ENCODE measurements at regions not wholly inside any gene's neighbourhood (a gene's known extent, or its start where the extent isn't known, plus 50 kb on each side); places are given as distances from the start of the nearest gene placed in this dataset.

- H3K4me1 ChIP-seq (ENCODE audit: control insufficient read depth in 1 of 2, insufficient read depth in 2 of 2, low read length in 2 of 2), result no peaks in the 10 kb centered on the region
- TF ChIP-seq EGR1 (IDR thresholded peaks at IDR 0.05; ENCODE audit: low read depth) (no peak), RAD21 (IDR thresholded peaks at IDR 0.05; ENCODE audit: low read depth) (no peak), ELF1 (IDR thresholded peaks at IDR 0.05; ENCODE audit: borderline replicate concordance, low read depth) (no peak), SIN3A (IDR thresholded peaks at IDR 0.05; ENCODE audit: low read depth) (no peak), TCF7L2 (IDR thresholded peaks at IDR 0.05; ENCODE audit: borderline replicate concordance, extremely low read depth, insufficient read depth, insufficient read length) (no peak), ATF3 (IDR thresholded peaks at IDR 0.05) (no peak), EZH2 (IDR thresholded peaks at IDR 0.05) (no peak), FOSL1 (IDR thresholded peaks at IDR 0.05; ENCODE audit: low read depth) (no peak)
- no peak overlapping the region for H2AFZ ChIP-seq (ENCODE audit: low read depth, low read length, poor library complexity, severe bottlenecking)
- no peaks in the 10 kb centered on the region for H3K9me2 ChIP-seq (ENCODE audit: insufficient read depth)
- ChIA-PET CTCF (no interaction called here), RAD21 (ENCODE audit: low non-redundant PET in 1 of 2, low total read pairs in 2 of 2, uncharacterized antibody in 2 of 2, unreplicated experiment in 2 of 2) (no interaction called here), POLR2A (no interaction called here)
- ATAC-seq (no peak), DNase-seq (ENCODE audit: low read depth, low spot score) (no peak)
- no peaks in the 10 kb centered on the region; the same call in 1 of the 2 replicates for H4K20me1 ChIP-seq (ENCODE audit: insufficient read depth)
- H3K4me3 ChIP-seq (replicated peaks in 1 of 2; ENCODE audit: low read depth in 1 of 2, low read length in 2 of 2), result no peak overlapping the region
- no peak overlapping the region for H3K27ac ChIP-seq (ENCODE audit: low read depth, low read length)
- H3K9me3 ChIP-seq (ENCODE audit: control insufficient read depth in 1 of 2, insufficient read depth in 1 of 2, low read depth in 1 of 2, low read length in 2 of 2), result no peaks in the 10 kb centered on the region
- no peaks in the 10 kb centered on the region for H3K36me3 ChIP-seq (ENCODE audit: control insufficient read depth in 1 of 2, insufficient read depth in 2 of 2, low read length in 2 of 2)
- no peak overlapping the region for H3K9ac ChIP-seq (ENCODE audit: low read length)
- BruUV-seq (replicated peaks), result no TSS peak
- intact Hi-C loops (cut with micrococcal nuclease), result no loop called here
- no peaks in the 10 kb centered on the region for H3K79me2 ChIP-seq (ENCODE audit: insufficient read depth, low read length)
- H3K4me2 ChIP-seq (ENCODE audit: low read length), result no peak overlapping the region
- peaks cover 44% of the 10 kb centered on the region for H3K27me3 ChIP-seq (ENCODE audit: insufficient read depth, low read length)
These were observed 56.5 kb downstream of the IRX6 start for GRCh38 chr16:55380485-55380884.

GRCh38 chr16:55384288-55385247, 60.6 kb downstream of the IRX6 start:
- H3K9ac ChIP-seq (ENCODE audit: low read length), result no peak overlapping the region
- ATAC-seq (no peak), DNase-seq (ENCODE audit: low read depth, low spot score) (no peak)
- H3K4me3 ChIP-seq (replicated peaks in 1 of 2; ENCODE audit: low read depth in 1 of 2, low read length in 2 of 2), result no peak overlapping the region
- BruUV-seq (replicated peaks), result no TSS peak
- H3K36me3 ChIP-seq (ENCODE audit: control insufficient read depth in 1 of 2, insufficient read depth in 2 of 2, low read length in 2 of 2), result no peaks in the 10 kb centered on the region
- no peaks in the 10 kb centered on the region for H3K79me2 ChIP-seq (ENCODE audit: insufficient read depth, low read length)
- TF ChIP-seq EGR1 (IDR thresholded peaks at IDR 0.05; ENCODE audit: low read depth) (no peak), FOSL1 (IDR thresholded peaks at IDR 0.05; ENCODE audit: low read depth) (no peak), EZH2 (IDR thresholded peaks at IDR 0.05) (no peak), EZH2phosphoT487 (IDR thresholded peaks at IDR 0.05; ENCODE audit: borderline replicate concordance) (no peak), SP1 (IDR thresholded peaks at IDR 0.05; ENCODE audit: low read depth) (no peak), SRF (IDR thresholded peaks at IDR 0.05; ENCODE audit: low read depth) (no peak), MAX (IDR thresholded peaks at IDR 0.05) (no peak), ATF3 (IDR thresholded peaks at IDR 0.05) (no peak), JUND (IDR thresholded peaks at IDR 0.05) (no peak), ZNF274 (IDR thresholded peaks at IDR 0.05; ENCODE audit: low read depth, low read length) (no peak), SIN3A (IDR thresholded peaks at IDR 0.05; ENCODE audit: low read depth) (no peak)
- H3K27ac ChIP-seq (ENCODE audit: low read depth, low read length), result no peak overlapping the region
- H2AFZ ChIP-seq (ENCODE audit: low read depth, low read length, poor library complexity, severe bottlenecking), result no peak overlapping the region
- H3K9me2 ChIP-seq (ENCODE audit: insufficient read depth), result no peaks in the 10 kb centered on the region
- H3K4me1 ChIP-seq (ENCODE audit: control insufficient read depth in 1 of 2, insufficient read depth in 2 of 2, low read length in 2 of 2), result peaks cover 0 to 8% of the 10 kb centered on the region in 2 experiments; a peak in 1 of 4 replicates
- H3K27me3 ChIP-seq (ENCODE audit: insufficient read depth, low read length), result peaks cover 20% of the 10 kb centered on the region
- H3K9me3 ChIP-seq (ENCODE audit: control insufficient read depth in 1 of 2, insufficient read depth in 1 of 2, low read depth in 1 of 2, low read length in 2 of 2), result no peaks in the 10 kb centered on the region
- H4K20me1 ChIP-seq (ENCODE audit: insufficient read depth), result no peaks in the 10 kb centered on the region; the same call in 1 of the 2 replicates
- RAD21 ChIA-PET (ENCODE audit: low non-redundant PET in 1 of 2, low total read pairs in 2 of 2, uncharacterized antibody in 2 of 2, unreplicated experiment in 2 of 2), result no interaction called here
- CTCF ChIA-PET, result no interaction called here
- no peak overlapping the region for H3K4me2 ChIP-seq (ENCODE audit: low read length)
- intact Hi-C loops (cut with micrococcal nuclease), result no loop called here
- POLR2A ChIA-PET, result no interaction called here
